Ectodermal cell (in vitro differentiated cells): ENCODE measurements at regions not wholly inside any gene's neighbourhood (a gene's known extent, or its start where the extent isn't known, plus 50 kb on each side); places are given as distances from the start of the nearest gene placed in this dataset.

Experiments used
- H3K27ac ChIP-seq: 2 replicates; pipeline ENCODE4 v1.7.0; 2013; ENCODE audit warnings: mild to moderate bottlenecking, low read depth, low read length; ENCODE audit not compliant: insufficient read depth, poor library complexity, severe bottlenecking
- H3K27me3 ChIP-seq: 2 replicates; pipeline ENCODE4 v1.7.0; 2013; ENCODE audit warnings: mild to moderate bottlenecking, low read length; ENCODE audit not compliant: insufficient read depth, control insufficient read depth, poor library complexity, severe bottlenecking
- H3K36me3 ChIP-seq: one replicate; pipeline ENCODE4 v1.7.0; 2013; ENCODE audit warnings: low read length; ENCODE audit not compliant: control insufficient read depth, insufficient read depth
- H3K4me1 ChIP-seq: one replicate; pipeline ENCODE4 v1.7.0; 2013; ENCODE audit warnings: low read length; ENCODE audit not compliant: control insufficient read depth, insufficient read depth
- H3K4me3 ChIP-seq: 2 replicates; pipeline ENCODE4 v1.7.0; 2013; ENCODE audit warnings: low read depth, low read length, control low read depth; ENCODE audit not compliant: insufficient read depth
- H3K9me3 ChIP-seq: 2 replicates; pipeline ENCODE4 v1.7.0; 2013; ENCODE audit warnings: mild to moderate bottlenecking, low read length, moderate library complexity; ENCODE audit not compliant: control insufficient read depth
- WGBS, 2 experiments: methylation state at CpG; one replicate each; pipeline ENCODE4 v1.1.7; 2013; ENCODE audit warnings: missing lambda C conversion rate in 2 of 2; 5-methylcytosine and 5-hydroxymethylcytosine counted together

- Histone ChIP-seq H3K9me3 (no peaks in the 10 kb centered on the region), H3K4me1 (no peaks in the 10 kb centered on the region), H3K4me3 (no peak overlapping the region), H3K36me3 (no peaks in the 10 kb centered on the region), H3K27me3 (no peaks in the 10 kb centered on the region), H3K27ac (no peak overlapping the region)
- 94 to 100% methylated on average over 2 of the region's 2 CpGs for WGBS, 2 experiments
Observed at GRCh38 chr10:88116481-88116880, 253.1 kb downstream of the PTEN start.

- no peaks in the 10 kb centered on the region for H3K27me3 ChIP-seq
- no peaks in the 10 kb centered on the region for H3K4me1 ChIP-seq
- H3K27ac ChIP-seq: no peak overlapping the region
Observed at GRCh38 chr10:88116971-88117626, 253.7 kb downstream of the PTEN start.

GRCh38 chr10:88117869-88118632 lies 254.6 kb downstream of the PTEN start:
- H3K27ac ChIP-seq: no peak overlapping the region

More at GRCh38 chr10:88116971-88117626, 253.7 kb downstream of the PTEN start:
- 91% methylated on average over 7 of the region's 7 CpGs for WGBS, 2 experiments
- no peaks in the 10 kb centered on the region for H3K36me3 ChIP-seq
- no peaks in the 10 kb centered on the region for H3K9me3 ChIP-seq
- no peak overlapping the region for H3K4me3 ChIP-seq

GRCh38 chr10:88118729-88119128 lies 255.3 kb downstream of the PTEN start:
- no peak overlapping the region for H3K27ac ChIP-seq

More at GRCh38 chr10:88117869-88118632, 254.6 kb downstream of the PTEN start:
- Histone ChIP-seq H3K4me1 (no peaks in the 10 kb centered on the region), H3K36me3 (no peaks in the 10 kb centered on the region), H3K9me3 (no peaks in the 10 kb centered on the region), H3K27me3 (no peaks in the 10 kb centered on the region), H3K4me3 (no peak overlapping the region)
- 86 to 94% methylated on average over 4 of the region's 4 CpGs for WGBS, 2 experiments

GRCh38 chr10:88119160-88119559 lies 255.7 kb downstream of the PTEN start:
- no peaks in the 10 kb centered on the region for H3K9me3 ChIP-seq
- H3K27me3 ChIP-seq: no peaks in the 10 kb centered on the region
- no peak overlapping the region for H3K4me3 ChIP-seq
- 93% methylated on average over 2 of the region's 2 CpGs for WGBS, 2 experiments
- no peaks in the 10 kb centered on the region for H3K4me1 ChIP-seq
- no peaks in the 10 kb centered on the region for H3K36me3 ChIP-seq
- no peak overlapping the region for H3K27ac ChIP-seq

More at GRCh38 chr10:88118729-88119128, 255.3 kb downstream of the PTEN start:
- H3K4me3 ChIP-seq: no peak overlapping the region
- H3K27me3 ChIP-seq: no peaks in the 10 kb centered on the region
- no peaks in the 10 kb centered on the region for H3K36me3 ChIP-seq
- 94 to 95% methylated on average over 4 of the region's 4 CpGs for WGBS, 2 experiments
- no peaks in the 10 kb centered on the region for H3K4me1 ChIP-seq
- H3K9me3 ChIP-seq: no peaks in the 10 kb centered on the region

GRCh38 chr10:88120075-88120474 lies 256.6 kb downstream of the PTEN start:
- WGBS, 2 experiments: 88 to 90% methylated on average over 8 of the region's 8 CpGs
- no peaks in the 10 kb centered on the region for H3K9me3 ChIP-seq
- no peaks in the 10 kb centered on the region for H3K4me1 ChIP-seq
- no peaks in the 10 kb centered on the region for H3K27me3 ChIP-seq
- H3K36me3 ChIP-seq: no peaks in the 10 kb centered on the region
- H3K4me3 ChIP-seq: no peak overlapping the region
- H3K27ac ChIP-seq: no peak overlapping the region

GRCh38 chr10:88120599-88121333 lies 257.3 kb downstream of the PTEN start:
- WGBS, 2 experiments: 92 to 96% methylated on average over 5 of the region's 5 CpGs
- no peaks in the 10 kb centered on the region for H3K4me1 ChIP-seq
- H3K27me3 ChIP-seq: no peaks in the 10 kb centered on the region
- H3K27ac ChIP-seq: no peak overlapping the region
- H3K4me3 ChIP-seq: no peak overlapping the region
- H3K36me3 ChIP-seq: no peaks in the 10 kb centered on the region
- H3K9me3 ChIP-seq: no peaks in the 10 kb centered on the region

GRCh38 chr10:88121361-88121760 lies 257.9 kb downstream of the PTEN start:
- H3K9me3 ChIP-seq: no peaks in the 10 kb centered on the region
- WGBS, 2 experiments: 94 to 95% methylated on average over 5 to 6 of the region's 6 CpGs
- no peak overlapping the region for H3K27ac ChIP-seq
- H3K27me3 ChIP-seq: no peaks in the 10 kb centered on the region
- no peaks in the 10 kb centered on the region for H3K4me1 ChIP-seq
- H3K36me3 ChIP-seq: no peaks in the 10 kb centered on the region
- H3K4me3 ChIP-seq: no peak overlapping the region

- H3K9me3 ChIP-seq: no peaks in the 10 kb centered on the region
- H3K27ac ChIP-seq: no peak overlapping the region
- no peaks in the 10 kb centered on the region for H3K27me3 ChIP-seq
- no peak overlapping the region for H3K4me3 ChIP-seq
- 85 to 92% methylated on average over 7 of the region's 7 CpGs for WGBS, 2 experiments
- H3K36me3 ChIP-seq: no peaks in the 10 kb centered on the region
- no peaks in the 10 kb centered on the region for H3K4me1 ChIP-seq
Observed at GRCh38 chr10:88122145-88122544, 258.7 kb downstream of the PTEN start.

- H3K4me1 ChIP-seq: no peaks in the 10 kb centered on the region
- H3K9me3 ChIP-seq: no peaks in the 10 kb centered on the region
- H3K27me3 ChIP-seq: no peaks in the 10 kb centered on the region
- H3K27ac ChIP-seq: no peak overlapping the region
- no peaks in the 10 kb centered on the region for H3K36me3 ChIP-seq
- H3K4me3 ChIP-seq: no peak overlapping the region
- WGBS, 2 experiments: 88 to 91% methylated on average over 4 of the region's 4 CpGs
Observed at GRCh38 chr10:88122576-88122975, 259.2 kb downstream of the PTEN start.
